OCI-LY7 (cell line): ENCODE measurements at regions not wholly inside any gene's neighbourhood (a gene's known extent, or its start where the extent isn't known, plus 50 kb on each side); places are given as distances from the start of the nearest gene placed in this dataset.

Experiments
- BruUV-seq: library from RNA; stranded (reverse); fragments of 400-500 nt; replicated peaks from 2 replicates; lab custom pipeline; 2021; lab: Mats Ljungman, UMichigan
- CTCF ChIA-PET: fragments of 300-600 bp; sonication (Branson Sonifier 250); formaldehyde crosslinking; loops from one replicate; lab custom pipeline; 2022; ENCODE audit warnings: antibody characterized with exemption; ENCODE audit not compliant: unreplicated experiment; lab: Charles Lee
- POLR2A ChIA-PET: fragments of 300-600 bp; sonication (Branson Sonifier 250); formaldehyde crosslinking; loops from one replicate; lab custom pipeline; 2022; ENCODE audit warnings: antibody characterized with exemption; lab: Charles Lee
- DNase-seq: peaks from one replicate; pipeline ENCODE4 v3.0.0-alpha.2; 2015; ENCODE audit warnings: low spot score
- H2AFZ ChIP-seq: fragments of 200-600 bp; sonication (generic), shearing (Covaris generic); 2 replicates; pipeline ENCODE4 v1.6.1; 2014; ENCODE audit warnings: mild to moderate bottlenecking, antibody characterized with exemption, low read length, moderate library complexity
- H3K27ac ChIP-seq: fragments of 200-600 bp; sonication (generic); 2 replicates; pipeline ENCODE4 v1.5.1; 2014; ENCODE audit warnings: mixed run types, low read depth, mild to moderate bottlenecking, moderate library complexity, low read length, inconsistent platforms; ENCODE audit not compliant: poor library complexity, severe bottlenecking
- H3K36me3 ChIP-seq: fragments of 200-600 bp; sonication (generic); 2 replicates; pipeline ENCODE4 v1.6.1; 2014; ENCODE audit warnings: mild to moderate bottlenecking, antibody characterized with exemption, low read length, moderate library complexity, mixed read lengths; ENCODE audit not compliant: insufficient read depth
- H3K4me1 ChIP-seq: fragments of 200-600 bp; sonication (generic); 2 replicates; pipeline ENCODE4 v1.5.1; 2014; ENCODE audit warnings: mild to moderate bottlenecking, low read length; ENCODE audit not compliant: insufficient read depth, poor library complexity, severe bottlenecking
- H3K4me2 ChIP-seq: fragments of 200-600 bp; sonication (generic); 2 replicates; pipeline ENCODE4 v1.6.1; 2014; ENCODE audit warnings: mild to moderate bottlenecking, low read length
- H3K4me3 ChIP-seq: fragments of 200-600 bp; sonication (generic); 2 replicates; pipeline ENCODE4 v1.5.1; 2014; ENCODE audit warnings: mild to moderate bottlenecking, low read depth, low read length; ENCODE audit not compliant: poor library complexity, severe bottlenecking
- H3K79me2 ChIP-seq: fragments of 200-600 bp; sonication (generic); 2 replicates; pipeline ENCODE4 v1.6.1; 2016; ENCODE audit warnings: low read depth, mild to moderate bottlenecking, low read length, moderate library complexity, mixed read lengths; ENCODE audit not compliant: insufficient read depth
- H3K9me2 ChIP-seq: fragments of 200-600 bp; sonication (generic); 2 replicates; pipeline ENCODE4 v1.6.1; 2016; ENCODE audit warnings: mild to moderate bottlenecking, low read length, mixed read lengths; ENCODE audit not compliant: insufficient read depth
- H3K9me3 ChIP-seq: fragments of 200-600 bp; sonication (generic); 2 replicates; pipeline ENCODE4 v1.6.1; 2014; ENCODE audit warnings: mild to moderate bottlenecking, mixed run types, low read length, mixed read lengths
- H4K20me1 ChIP-seq: fragments of 200-600 bp; sonication (generic); 2 replicates; pipeline ENCODE4 v1.6.1; 2014; ENCODE audit warnings: mild to moderate bottlenecking, antibody characterized with exemption, low read length, moderate library complexity, mixed read lengths; ENCODE audit not compliant: insufficient read depth
- EZH2phosphoT487 ChIP-seq: fragments of 200-600 bp; sonication (generic); IDR thresholded peaks from 2 replicates; pipeline ENCODE4 v1.6.1; 2018; ENCODE audit warnings: low read depth, borderline replicate concordance, mild to moderate bottlenecking, mixed run types, antibody characterized with exemption, low read length, moderate library complexity, mixed read lengths
- intact Hi-C: fragments of 100-400 bp; cut with micrococcal nuclease; formaldehyde crosslinking; loops from one replicate; pipeline ENCODE4 v1.10.0; 2022; ENCODE audit not compliant: unreplicated experiment
- TF ChIP-seq, protein P1 (sequence below): fragments of 200-600 bp; sonication (generic); conservative IDR thresholded peaks from 2 replicates; pipeline ENCODE4 v1.5.1; 2014; ENCODE audit warnings: mild to moderate bottlenecking, antibody characterized with exemption, low read length, moderate library complexity, mixed read lengths

DNA sequence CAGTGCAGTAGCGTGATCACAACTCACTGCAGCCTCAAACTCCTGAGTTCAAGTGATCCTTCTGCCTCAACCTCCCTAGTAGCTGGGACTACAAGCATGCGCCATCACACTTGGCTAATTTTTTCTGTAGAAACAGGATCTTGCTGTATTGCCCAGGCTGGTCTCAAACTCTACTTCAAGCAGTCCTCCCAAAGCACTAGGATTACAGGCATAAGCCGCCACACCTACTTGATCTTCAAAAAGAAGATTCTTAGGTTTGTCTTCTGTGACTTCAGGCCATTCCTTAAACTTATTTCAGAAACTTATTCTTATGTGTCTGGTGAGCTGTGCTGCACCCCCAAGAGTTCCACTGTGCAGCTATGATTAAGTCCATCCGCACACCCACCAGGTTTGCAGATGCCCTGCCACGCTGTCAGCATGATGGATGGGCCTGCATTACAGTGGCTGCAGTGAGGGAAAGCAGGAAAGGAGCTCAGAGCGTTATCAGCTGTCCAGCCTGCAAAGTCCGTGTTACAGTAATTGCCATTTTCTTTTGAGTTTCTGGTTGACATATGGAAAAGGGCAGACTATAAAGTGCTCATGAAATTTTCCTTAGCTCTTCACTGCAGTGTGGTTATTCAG, 146.6 kb downstream of the AASDH start:
- intact Hi-C loops = no loop called here
- H2AFZ ChIP-seq = no peak overlapping the region
- TF ChIP-seq, protein P1, sequence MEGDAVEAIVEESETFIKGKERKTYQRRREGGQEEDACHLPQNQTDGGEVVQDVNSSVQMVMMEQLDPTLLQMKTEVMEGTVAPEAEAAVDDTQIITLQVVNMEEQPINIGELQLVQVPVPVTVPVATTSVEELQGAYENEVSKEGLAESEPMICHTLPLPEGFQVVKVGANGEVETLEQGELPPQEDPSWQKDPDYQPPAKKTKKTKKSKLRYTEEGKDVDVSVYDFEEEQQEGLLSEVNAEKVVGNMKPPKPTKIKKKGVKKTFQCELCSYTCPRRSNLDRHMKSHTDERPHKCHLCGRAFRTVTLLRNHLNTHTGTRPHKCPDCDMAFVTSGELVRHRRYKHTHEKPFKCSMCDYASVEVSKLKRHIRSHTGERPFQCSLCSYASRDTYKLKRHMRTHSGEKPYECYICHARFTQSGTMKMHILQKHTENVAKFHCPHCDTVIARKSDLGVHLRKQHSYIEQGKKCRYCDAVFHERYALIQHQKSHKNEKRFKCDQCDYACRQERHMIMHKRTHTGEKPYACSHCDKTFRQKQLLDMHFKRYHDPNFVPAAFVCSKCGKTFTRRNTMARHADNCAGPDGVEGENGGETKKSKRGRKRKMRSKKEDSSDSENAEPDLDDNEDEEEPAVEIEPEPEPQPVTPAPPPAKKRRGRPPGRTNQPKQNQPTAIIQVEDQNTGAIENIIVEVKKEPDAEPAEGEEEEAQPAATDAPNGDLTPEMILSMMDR = no peak
- ChIA-PET CTCF (no interaction called here), POLR2A (interaction anchor here (1.6 kb wide), 1 partner anchor 11 kb away, joined by 3 read pairs; no protein-coding TSS in a partner anchor)
- H3K4me2 ChIP-seq = no peak overlapping the region
- H3K4me3 ChIP-seq = no peak overlapping the region
- no peaks in the 10 kb centered on the region for H4K20me1 ChIP-seq
- H3K4me1 ChIP-seq = no peaks in the 10 kb centered on the region
- no peaks in the 10 kb centered on the region for H3K79me2 ChIP-seq
- no peaks in the 10 kb centered on the region for H3K9me2 ChIP-seq
- H3K27ac ChIP-seq = no peak overlapping the region
- no TSS peak for BruUV-seq
- H3K9me3 ChIP-seq = no peaks in the 10 kb centered on the region
- H3K36me3 ChIP-seq = no peaks in the 10 kb centered on the region
- DNase-seq = no peak

DNA sequence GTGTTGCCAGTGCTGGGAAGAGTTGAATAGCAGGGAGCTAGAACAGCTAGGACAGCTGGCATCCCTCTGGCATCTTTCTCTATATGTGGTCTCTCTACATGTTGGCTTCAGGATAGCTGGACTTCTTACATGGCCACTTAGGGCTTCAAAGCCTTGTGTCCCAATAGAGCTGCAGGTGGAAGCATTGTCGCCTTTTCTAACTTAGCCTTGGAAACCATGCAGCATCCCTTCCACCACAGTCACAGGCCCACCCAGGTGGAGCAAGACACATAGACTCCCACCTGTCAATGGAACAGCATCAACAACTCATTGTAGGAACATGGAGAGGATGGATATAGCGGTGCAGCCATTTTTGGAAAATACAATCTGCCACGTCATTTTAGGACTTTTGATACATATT, 149.0 kb downstream of the AASDH start:
- intact Hi-C loops = no loop called here
- no peaks in the 10 kb centered on the region for H4K20me1 ChIP-seq
- no peak for DNase-seq
- H3K4me3 ChIP-seq = no peak overlapping the region
- H3K9me3 ChIP-seq = no peaks in the 10 kb centered on the region
- H3K27ac ChIP-seq = no peak overlapping the region
- TF ChIP-seq, protein P1 = no peak
- no peak for TF ChIP-seq EZH2phosphoT487
- no peaks in the 10 kb centered on the region for H3K4me1 ChIP-seq
- H3K79me2 ChIP-seq = no peaks in the 10 kb centered on the region
- H3K36me3 ChIP-seq = no peaks in the 10 kb centered on the region
- POLR2A ChIA-PET = interaction anchor here (0.6 kb wide), 1 partner anchor 10 kb away, joined by 5 read pairs; no protein-coding TSS in a partner anchor
- CTCF ChIA-PET = no interaction called here
- H3K4me2 ChIP-seq = no peak overlapping the region
- H3K9me2 ChIP-seq = no peaks in the 10 kb centered on the region
- no peak overlapping the region for H2AFZ ChIP-seq
- no TSS peak for BruUV-seq

DNA sequence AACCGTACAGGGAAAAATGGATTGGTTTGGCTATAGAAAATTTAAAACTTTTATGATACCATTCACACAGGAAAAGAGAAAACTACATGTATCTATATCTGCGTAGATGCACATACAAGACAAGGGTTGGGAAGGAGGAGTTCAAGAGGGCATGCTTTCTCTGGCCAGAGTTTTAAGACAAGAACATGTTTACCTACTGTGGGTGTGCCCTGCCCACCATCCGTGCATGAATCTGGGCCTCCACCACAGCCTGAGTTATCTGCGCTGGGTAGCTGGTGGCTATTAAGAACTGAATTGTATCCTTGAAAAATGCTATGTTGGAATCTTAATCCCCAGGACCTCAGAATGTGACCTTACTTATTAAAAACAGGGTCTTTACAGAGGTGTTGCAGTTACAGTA, 151.6 kb downstream of the AASDH start:
- Histone ChIP-seq H3K9me3 (peaks cover 6% of the 10 kb centered on the region), H3K79me2 (no peaks in the 10 kb centered on the region), H3K27ac (no peak overlapping the region), H3K36me3 (no peaks in the 10 kb centered on the region), H3K4me1 (no peaks in the 10 kb centered on the region), H3K4me2 (no peak overlapping the region), H3K9me2 (no peaks in the 10 kb centered on the region), H3K4me3 (no peak overlapping the region), H2AFZ (no peak overlapping the region), H4K20me1 (no peaks in the 10 kb centered on the region)
- no TSS peak for BruUV-seq
- intact Hi-C loops = no loop called here
- CTCF ChIA-PET = no interaction called here
- DNase-seq = no peak
- TF ChIP-seq EZH2phosphoT487 = no peak
- TF ChIP-seq, protein P1 = no peak
- POLR2A ChIA-PET = interaction anchor here (1.2 kb wide), 1 partner anchor 10 kb away, joined by 4 read pairs; no protein-coding TSS in a partner anchor
